ENCODE measurements at regions not wholly inside any gene's neighbourhood (a gene's known extent, or its start where the extent isn't known, plus 50 kb on each side); places are given as distances from the start of the nearest gene placed in this dataset.

GRCh38 chrX:56468441-56468840 lies 95.0 kb upstream of the UBQLN2 start:
- no peak for TF ChIP-seq POLR2A (IDR thresholded peaks at IDR 0.05)
- no peak for TF ChIP-seq CTCF (IDR thresholded peaks at IDR 0.05 in 4 of 5, conservative IDR thresholded peaks at IDR 0.05 in 1 of 5)

Measured in gastrocnemius medialis (tissue), 4 donors.